Keratinocyte (primary cell): ENCODE measurements at regions not wholly inside any gene's neighbourhood (a gene's known extent, or its start where the extent isn't known, plus 50 kb on each side); places are given as distances from the start of the nearest gene placed in this dataset.

ENCODE experiments used
- EZH2 ChIP-seq: IDR thresholded peaks from one replicate; pipeline ENCODE4 v1.6.1; 2012; ENCODE audit warnings: inconsistent platforms, mild to moderate bottlenecking, low read length, moderate library complexity
- TF ChIP-seq, protein P1 (sequence below), 3 experiments: IDR thresholded peaks in 1 of 3; conservative IDR thresholded peaks in 1 of 3; optimal IDR thresholded peaks in 1 of 3; 2 replicates in 2 of 3; 3 replicates in 1 of 3; pipeline versions ENCODE3 to v1.5.1; 2011; ENCODE audit warnings: low read length in 3 of 3, mild to moderate bottlenecking in 3 of 3, moderate library complexity in 2 of 3, control low read depth in 1 of 3, inconsistent platforms in 1 of 3; ENCODE audit not compliant: insufficient read depth in 2 of 3; ENCODE audit errors: extremely low read depth in 1 of 3

- TF ChIP-seq, protein P1, sequence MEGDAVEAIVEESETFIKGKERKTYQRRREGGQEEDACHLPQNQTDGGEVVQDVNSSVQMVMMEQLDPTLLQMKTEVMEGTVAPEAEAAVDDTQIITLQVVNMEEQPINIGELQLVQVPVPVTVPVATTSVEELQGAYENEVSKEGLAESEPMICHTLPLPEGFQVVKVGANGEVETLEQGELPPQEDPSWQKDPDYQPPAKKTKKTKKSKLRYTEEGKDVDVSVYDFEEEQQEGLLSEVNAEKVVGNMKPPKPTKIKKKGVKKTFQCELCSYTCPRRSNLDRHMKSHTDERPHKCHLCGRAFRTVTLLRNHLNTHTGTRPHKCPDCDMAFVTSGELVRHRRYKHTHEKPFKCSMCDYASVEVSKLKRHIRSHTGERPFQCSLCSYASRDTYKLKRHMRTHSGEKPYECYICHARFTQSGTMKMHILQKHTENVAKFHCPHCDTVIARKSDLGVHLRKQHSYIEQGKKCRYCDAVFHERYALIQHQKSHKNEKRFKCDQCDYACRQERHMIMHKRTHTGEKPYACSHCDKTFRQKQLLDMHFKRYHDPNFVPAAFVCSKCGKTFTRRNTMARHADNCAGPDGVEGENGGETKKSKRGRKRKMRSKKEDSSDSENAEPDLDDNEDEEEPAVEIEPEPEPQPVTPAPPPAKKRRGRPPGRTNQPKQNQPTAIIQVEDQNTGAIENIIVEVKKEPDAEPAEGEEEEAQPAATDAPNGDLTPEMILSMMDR (optimal IDR thresholded peaks at IDR 0.05 in 1 of 3, IDR thresholded peaks at IDR 0.05 in 1 of 3, conservative IDR thresholded peaks at IDR 0.05 in 1 of 3; ENCODE audit: extremely low read depth in 1 of 3, insufficient read depth in 2 of 3, low read length in 3 of 3): no peak
- TF ChIP-seq EZH2: no peak
These were observed 158.5 kb downstream of the TANC2 start for GRCh38 chr17:63124536-63124935.
